Ovary (tissue), 3 donors: ENCODE measurements at regions not wholly inside any gene's neighbourhood (a gene's known extent, or its start where the extent isn't known, plus 50 kb on each side); places are given as distances from the start of the nearest gene placed in this dataset.

ENCODE experiments used
- POLR2A ChIP-seq: fragments of 450-650 bp; IDR thresholded peaks from one replicate; pipeline ENCODE4 v1.6.1; 2017; ENCODE audit warnings: antibody characterized with exemption, mild to moderate bottlenecking, moderate library complexity
- TF ChIP-seq, protein P1 (sequence below), 3 donors: fragments of 450-650 bp in 2 of 3; fragments of 200-600 bp in 1 of 3; IDR thresholded peaks; one replicate each; pipeline versions ENCODE4 v1.5.1 to v1.8.0; 2016 to 2022; ENCODE audit warnings: antibody characterized with exemption in 3 of 3, mild to moderate bottlenecking in 1 of 3
- donor health status: DM: no; HTN: no; CAD: no.

DNA sequence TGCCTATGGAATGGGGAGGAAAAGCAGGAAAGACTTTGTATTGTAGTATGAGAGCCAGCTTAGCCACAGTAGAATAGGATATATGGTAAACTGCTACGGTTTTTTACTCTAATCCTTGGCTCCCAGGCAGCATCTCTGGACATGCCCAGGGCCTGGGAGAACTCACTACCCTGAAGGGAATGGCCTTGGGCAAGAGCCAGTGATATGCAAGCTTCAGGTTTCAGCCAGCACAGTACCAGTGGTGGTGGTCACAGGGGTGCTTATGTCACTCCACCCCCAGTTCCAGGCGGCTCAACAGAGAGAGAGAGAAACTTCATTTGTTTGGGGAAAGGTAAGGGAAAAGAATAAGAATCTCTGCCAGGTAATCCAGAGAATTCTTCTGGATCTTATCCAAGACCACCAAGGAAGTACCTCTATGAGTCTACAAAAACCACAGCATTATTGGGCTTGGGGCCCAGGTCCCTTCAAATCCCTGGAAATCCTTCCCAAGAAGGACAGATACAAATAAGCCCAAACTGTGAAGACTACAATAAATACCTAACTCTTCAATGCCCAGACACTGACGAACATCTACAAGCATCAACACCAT, 121.2 kb downstream of the THBS2 start:
- TF ChIP-seq POLR2A, result no peak
- TF ChIP-seq, protein P1, sequence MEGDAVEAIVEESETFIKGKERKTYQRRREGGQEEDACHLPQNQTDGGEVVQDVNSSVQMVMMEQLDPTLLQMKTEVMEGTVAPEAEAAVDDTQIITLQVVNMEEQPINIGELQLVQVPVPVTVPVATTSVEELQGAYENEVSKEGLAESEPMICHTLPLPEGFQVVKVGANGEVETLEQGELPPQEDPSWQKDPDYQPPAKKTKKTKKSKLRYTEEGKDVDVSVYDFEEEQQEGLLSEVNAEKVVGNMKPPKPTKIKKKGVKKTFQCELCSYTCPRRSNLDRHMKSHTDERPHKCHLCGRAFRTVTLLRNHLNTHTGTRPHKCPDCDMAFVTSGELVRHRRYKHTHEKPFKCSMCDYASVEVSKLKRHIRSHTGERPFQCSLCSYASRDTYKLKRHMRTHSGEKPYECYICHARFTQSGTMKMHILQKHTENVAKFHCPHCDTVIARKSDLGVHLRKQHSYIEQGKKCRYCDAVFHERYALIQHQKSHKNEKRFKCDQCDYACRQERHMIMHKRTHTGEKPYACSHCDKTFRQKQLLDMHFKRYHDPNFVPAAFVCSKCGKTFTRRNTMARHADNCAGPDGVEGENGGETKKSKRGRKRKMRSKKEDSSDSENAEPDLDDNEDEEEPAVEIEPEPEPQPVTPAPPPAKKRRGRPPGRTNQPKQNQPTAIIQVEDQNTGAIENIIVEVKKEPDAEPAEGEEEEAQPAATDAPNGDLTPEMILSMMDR (IDR thresholded peaks at IDR 0.05), result no peak
